ENCODE measurements at regions not wholly inside any gene's neighbourhood (a gene's known extent, or its start where the extent isn't known, plus 50 kb on each side); places are given as distances from the start of the nearest gene placed in this dataset.

- TF ChIP-seq CTCF (IDR thresholded peaks at IDR 0.05; ENCODE audit: control insufficient read depth, insufficient read depth, low read depth, low read length, missing control alignments): no peak
- no peak overlapping the region for H3K4me3 ChIP-seq (ENCODE audit: control insufficient read depth, low read depth, low read length)
These were observed 790.9 kb upstream of the ARGLU1 start for GRCh38 chr13:107358866-107359265.

GRCh38 chr13:107351305-107351704, 783.4 kb upstream of the ARGLU1 start:
- no peak for TF ChIP-seq CTCF (IDR thresholded peaks at IDR 0.05; ENCODE audit: control insufficient read depth, insufficient read depth, low read depth, low read length, missing control alignments)
- H3K4me3 ChIP-seq (ENCODE audit: control insufficient read depth, low read depth, low read length): no peak overlapping the region
- DNase-seq (ENCODE audit: low read depth): no peak

More at GRCh38 chr13:107358866-107359265, 790.9 kb upstream of the ARGLU1 start:
- no peak for DNase-seq (ENCODE audit: low read depth)

GRCh38 chr13:107348925-107349324, 781.0 kb upstream of the ARGLU1 start:
- no peak for TF ChIP-seq CTCF (IDR thresholded peaks at IDR 0.05; ENCODE audit: control insufficient read depth, insufficient read depth, low read depth, low read length, missing control alignments)
- H3K4me3 ChIP-seq (ENCODE audit: control insufficient read depth, low read depth, low read length): no peak overlapping the region
- DNase-seq (ENCODE audit: low read depth): no peak

GRCh38 chr13:107348471-107348870, 780.5 kb upstream of the ARGLU1 start:
- DNase-seq (ENCODE audit: low read depth): no peak
- no peak for TF ChIP-seq CTCF (IDR thresholded peaks at IDR 0.05; ENCODE audit: control insufficient read depth, insufficient read depth, low read depth, low read length, missing control alignments)
- no peak overlapping the region for H3K4me3 ChIP-seq (ENCODE audit: control insufficient read depth, low read depth, low read length)

- no peak overlapping the region for H3K4me3 ChIP-seq (ENCODE audit: control insufficient read depth, low read depth, low read length)
- TF ChIP-seq CTCF (IDR thresholded peaks at IDR 0.05; ENCODE audit: control insufficient read depth, insufficient read depth, low read depth, low read length, missing control alignments): no peak
- DNase-seq (ENCODE audit: low read depth): no peak
These were observed 779.9 kb upstream of the ARGLU1 start for GRCh38 chr13:107347641-107348369.

- DNase-seq (ENCODE audit: low read depth): no peak
- no peak for TF ChIP-seq CTCF (IDR thresholded peaks at IDR 0.05; ENCODE audit: control insufficient read depth, insufficient read depth, low read depth, low read length, missing control alignments)
- H3K4me3 ChIP-seq (ENCODE audit: control insufficient read depth, low read depth, low read length): no peak overlapping the region
These were observed 774.8 kb upstream of the ARGLU1 start for GRCh38 chr13:107342747-107343146.
